ENCODE measurements at regions not wholly inside any gene's neighbourhood (a gene's known extent, or its start where the extent isn't known, plus 50 kb on each side); places are given as distances from the start of the nearest gene placed in this dataset.
"Not testable (repeated sequence)": the region's sequence is repeated elsewhere in the genome, so short reads cannot be mapped to it uniquely, and the experiment has no call there.

DNA sequence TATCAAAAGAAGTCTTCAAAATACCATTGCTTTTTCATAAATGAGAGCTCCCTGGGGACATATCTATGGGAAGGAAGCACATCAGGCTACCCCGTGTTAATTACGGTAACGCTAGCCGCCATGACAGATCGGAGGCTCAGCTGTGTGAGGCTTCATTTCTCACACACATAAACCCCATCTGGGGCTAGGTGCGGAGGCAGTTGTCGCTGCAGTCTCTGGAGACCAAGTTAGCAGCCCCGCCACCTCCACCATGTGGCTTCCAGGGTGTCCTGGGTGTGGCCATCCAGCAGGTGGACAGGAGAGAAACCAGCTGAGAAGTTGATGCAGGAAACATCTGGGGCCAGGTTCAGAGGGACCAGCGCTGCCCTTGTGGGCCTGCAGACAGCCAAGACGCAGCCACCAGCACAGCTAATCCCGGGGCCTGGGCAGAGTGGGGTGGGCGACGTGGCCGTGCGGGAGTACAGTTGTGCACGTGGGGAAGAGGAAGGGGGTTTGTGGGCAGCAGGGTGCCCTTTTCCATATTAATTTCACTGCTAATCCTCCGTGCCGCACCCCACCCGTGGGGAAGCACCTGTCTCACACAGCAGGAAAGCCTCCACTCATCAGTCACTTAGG, 426.5 kb downstream of the IRX1 start:
- DNase-seq, result no peak

DNA sequence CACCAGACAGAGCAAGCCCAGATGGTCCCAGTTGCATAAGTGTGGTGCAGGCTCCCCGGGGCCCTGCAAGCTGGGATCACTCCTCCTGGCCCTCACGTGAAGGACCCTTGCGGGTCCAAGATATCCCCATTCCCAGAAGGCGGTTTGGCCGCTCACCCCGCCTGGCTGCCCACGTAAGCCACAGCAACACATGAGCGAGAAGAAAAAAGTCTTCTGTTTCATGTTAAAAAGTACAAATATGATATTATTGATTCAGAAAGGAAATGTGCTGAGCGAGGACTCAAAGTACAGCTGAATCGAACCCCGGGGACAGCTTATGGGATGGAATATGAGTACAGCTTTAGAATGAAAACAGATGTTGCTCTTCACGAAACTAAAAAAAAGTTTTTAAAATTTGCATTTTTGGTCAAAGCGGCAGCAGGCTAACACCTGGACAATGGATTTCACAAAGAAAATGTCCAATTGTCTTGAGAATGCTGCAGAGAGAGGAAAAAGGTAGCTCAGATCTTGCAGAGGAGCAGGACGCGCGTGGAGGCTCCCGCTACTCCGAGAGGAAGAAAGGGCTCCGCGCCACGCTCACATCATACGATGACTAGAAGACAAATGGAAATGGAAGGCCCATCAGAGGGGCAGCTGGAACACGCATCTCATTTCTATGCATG, 427.6 kb downstream of the IRX1 start:
- DNase-seq, result no peak

DNA sequence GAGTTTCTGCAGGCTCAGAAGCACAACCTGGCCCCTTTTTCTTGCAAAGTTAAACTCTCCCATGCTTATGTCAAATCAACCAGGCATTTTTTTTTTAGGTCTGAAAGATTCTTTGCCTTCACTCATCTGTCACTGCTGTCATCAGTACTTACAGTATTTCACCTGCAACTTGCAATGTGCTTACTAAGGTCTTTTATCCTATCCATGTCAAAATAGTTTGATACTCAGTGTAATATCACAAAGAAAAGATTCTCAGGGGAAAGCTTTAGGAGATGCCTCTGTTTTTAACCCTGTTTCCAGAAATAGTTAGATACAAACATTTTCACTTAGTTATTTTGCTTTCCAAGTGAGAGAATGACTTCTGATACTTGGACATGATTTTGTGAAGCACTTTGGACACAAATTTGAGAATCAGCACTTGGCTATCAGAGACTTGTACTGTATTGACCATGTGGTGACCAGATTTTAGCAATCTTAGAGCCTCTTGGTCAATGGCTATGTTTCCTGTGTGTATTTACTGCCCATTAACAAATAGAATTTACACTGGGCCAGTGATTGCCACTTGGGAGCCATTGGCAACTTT, 428.2 kb downstream of the IRX1 start:
- DNase-seq, result no peak

DNA sequence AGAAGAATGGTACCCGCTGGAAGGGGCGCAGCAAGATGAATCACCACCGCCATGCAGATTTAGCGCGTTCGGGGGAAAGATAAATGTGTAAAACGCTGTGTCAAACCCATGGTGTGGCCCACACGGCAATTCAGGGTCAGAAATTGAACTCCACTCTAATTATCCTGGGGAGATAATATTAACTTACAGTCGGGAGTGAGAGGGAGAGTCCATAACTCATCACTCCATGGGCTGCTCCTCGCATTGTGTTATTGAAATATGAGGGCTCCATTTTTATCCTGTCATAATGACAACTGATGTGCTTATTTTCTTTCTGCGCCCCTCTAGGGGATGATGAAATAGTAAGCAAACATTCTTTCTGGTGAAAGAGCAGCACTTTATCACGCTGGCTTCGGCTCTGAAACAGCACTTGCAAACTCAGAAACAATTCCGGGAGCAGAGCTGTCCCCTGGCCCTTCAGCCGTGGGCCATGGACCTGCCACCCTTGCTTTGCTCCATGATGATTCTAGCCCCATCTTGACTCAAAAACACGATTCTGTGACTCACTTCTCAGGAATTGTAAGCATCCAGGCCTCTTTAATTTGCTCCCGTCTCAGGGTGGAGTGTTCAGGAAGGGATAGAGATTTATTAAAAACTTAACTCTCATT, 431.6 kb downstream of the IRX1 start:
- DNase-seq, result no peak

DNA sequence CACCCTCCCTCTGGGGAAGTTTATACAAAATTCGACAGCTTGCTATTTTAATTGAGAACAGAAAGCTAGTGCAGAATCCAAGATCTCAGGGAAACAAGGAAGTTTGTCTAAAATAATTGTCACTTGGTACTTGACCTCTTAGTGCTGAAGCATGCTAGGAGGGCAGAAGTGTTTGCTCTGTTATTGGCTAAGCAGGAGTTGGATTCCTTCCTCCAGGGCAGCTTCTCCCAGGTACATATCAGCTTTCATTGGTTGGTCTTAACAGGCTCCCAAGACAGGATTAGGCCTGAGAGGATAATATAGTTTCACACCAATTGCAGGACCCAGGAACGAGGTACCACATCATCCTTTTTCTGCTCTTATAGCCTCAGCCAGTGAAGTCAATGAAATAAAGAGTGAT, 432.8 kb downstream of the IRX1 start:
- DNase-seq, result no peak

DNA sequence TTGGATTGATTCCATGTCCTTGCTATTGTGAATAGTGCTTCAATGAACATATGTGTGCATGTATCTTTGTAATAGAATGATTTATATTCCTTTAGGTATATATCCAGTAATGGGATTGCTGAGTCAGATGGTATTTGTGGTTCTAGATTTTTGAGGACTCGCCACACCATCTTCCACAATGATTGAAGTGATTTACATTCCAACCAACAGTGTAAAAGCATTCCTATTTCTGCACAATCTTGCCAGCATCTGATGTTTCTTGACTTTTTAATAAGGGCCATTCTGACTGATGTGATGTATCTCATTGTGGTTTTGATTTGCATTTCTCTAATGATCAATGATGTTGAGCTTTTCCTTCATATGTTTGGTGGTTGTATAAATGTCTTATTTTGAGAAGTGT, 437.9 kb downstream of the IRX1 start:
- DNase-seq, result not testable (repeated sequence)

DNA sequence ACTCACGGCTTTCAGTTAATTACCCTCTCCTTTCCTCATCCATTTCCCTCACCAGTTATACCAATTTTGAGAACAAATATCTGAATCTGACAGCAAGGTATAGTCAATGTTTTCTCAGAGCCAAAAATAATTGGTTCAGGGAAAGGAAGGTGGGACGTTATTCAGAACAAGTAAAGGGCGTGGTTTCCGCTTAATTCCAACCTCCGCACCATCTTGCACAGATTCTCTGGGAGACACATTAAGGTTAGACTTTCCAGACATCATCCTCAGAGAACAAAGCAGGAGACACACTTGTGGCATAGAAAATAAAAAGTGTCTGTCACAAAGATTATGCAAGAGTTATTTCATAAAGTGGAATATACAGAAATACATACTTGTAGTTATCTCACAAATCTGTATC, 441.2 kb downstream of the IRX1 start:
- DNase-seq, result no peak

DNA sequence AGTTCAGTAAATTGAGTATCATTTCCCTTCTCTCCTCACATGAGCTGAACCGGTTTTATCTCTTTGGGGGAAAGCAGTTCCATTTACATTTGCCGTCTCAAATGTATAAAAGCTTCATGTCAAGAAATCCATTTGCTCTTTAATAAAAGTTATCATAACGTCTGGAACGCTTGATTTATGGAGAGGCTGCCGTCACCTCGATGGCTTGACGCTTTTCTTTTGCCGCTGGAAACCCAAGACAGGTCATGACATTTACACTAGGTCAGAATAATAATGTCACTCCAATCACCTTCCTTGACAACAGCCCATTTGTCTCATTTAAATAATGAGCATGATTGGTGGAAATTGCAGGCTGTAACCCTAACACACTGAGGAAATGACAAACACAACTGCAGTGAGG, 443.4 kb downstream of the IRX1 start:
- DNase-seq, result no peak

DNA sequence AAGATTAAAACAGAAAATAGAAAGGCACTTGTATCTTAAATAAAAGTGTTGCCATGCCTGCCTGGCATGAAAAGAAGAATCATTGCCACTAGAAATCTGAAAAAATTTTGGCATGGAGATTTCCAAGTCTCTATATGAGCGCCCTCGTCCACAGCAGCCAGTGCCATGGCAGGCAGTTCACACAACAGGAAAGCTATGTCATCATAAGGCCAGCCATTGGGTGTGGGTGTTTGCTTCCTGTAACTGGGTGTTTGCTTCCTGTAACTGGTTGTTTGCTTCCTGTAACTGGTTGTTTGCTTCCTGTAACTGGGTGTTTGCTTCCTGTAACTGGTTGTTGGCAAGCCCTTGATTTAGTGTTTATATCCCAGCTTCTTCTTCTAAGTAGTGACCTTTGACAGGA, 446.7 kb downstream of the IRX1 start:
- DNase-seq, result no peak

DNA sequence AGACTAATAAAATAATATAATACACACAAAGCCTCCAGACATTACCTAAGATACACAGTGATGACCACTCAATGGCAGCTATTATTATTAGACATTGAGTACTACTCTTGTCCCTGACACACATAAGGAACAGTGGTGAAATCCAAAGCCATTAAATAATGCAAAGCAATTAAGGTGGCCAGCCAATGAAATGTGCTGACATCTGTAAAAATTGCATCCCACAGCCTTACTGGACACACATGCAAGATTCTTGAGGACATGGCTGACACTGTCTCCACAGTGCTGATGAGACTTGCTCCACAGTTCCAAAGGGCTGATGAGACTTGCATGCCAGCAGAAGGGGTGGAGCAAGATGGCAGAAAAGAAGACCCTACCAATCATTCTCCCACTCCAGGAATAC, 447.5 kb downstream of the IRX1 start:
- DNase-seq, result no peak

DNA sequence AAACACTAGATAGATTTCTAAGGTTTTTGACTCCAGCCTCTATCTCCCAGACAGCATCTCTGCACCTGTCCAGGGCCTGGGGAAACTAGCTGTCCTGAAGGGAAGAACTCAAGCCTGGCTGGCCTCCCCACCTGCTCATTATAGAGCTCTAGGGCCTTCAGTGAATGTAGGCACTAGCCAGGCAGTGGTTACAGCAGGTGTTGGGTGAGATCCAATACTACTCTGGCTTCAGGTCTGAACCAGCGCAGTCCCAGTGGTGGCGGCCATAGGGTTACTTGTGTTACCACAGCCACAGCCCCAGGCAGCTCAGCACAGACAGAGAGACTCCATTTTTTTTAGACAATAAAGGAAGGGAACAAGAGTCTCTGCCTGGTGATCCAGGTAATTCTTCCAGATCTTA, 449.2 kb downstream of the IRX1 start:
- no peak for DNase-seq

DNA sequence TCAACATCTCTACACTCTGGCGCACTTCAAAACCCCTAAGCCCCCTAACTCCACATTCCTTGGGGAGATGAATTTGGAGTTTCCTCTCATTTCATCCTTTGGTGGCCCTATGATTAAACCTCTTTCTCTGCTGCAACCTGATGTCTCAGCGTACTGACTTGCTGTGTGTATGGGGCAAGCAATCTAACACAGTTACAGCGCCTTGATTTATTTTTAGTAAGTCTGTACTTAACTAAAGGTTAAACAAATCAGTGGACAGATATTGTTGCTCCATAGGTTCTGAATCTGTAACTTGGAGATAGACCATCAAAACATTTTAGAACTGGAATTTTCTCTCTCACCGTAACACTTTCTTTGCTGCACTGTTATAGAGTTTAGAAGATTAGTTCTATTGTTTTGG, 452.8 kb downstream of the IRX1 start:
- no peak for DNase-seq

DNA sequence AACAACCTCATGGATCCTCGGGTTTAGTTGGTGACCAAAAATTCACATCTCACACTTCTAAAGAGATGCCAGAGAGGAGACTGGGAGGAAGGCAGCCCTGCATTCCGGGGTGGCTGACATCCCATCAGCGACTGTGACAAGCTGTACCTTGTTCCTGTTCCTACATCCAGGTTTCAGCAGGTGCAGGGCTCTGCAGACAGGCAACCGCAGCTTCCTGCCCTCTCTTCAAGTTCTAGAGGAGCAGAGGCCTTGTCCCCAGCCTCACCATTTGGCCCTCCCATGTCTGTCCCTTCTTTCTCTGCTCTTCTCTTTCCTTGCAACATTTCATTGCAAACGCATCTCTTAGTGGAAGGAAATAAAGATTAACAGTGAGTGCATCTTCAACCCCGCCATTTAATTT, 454.6 kb downstream of the IRX1 start:
- no peak for DNase-seq

DNA sequence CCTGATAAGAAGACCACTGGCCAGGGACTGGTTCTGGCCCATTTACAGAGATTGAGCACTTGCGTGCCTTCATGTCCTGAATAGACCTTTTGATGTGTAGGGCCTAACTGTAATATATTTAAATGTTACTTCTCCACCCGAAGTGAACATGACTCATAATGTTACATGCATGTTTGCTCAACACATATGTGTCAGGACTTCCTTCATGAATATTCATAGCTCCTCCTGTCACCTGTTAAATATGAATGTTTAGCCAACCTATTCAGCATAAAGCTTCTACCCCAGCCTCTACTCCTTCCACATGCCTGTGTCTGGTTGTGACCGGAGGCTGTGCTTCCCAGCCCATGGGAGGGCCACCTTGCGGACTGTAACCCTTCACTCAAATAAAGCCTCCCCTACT, 457.5 kb downstream of the IRX1 start:
- no peak for DNase-seq

DNA sequence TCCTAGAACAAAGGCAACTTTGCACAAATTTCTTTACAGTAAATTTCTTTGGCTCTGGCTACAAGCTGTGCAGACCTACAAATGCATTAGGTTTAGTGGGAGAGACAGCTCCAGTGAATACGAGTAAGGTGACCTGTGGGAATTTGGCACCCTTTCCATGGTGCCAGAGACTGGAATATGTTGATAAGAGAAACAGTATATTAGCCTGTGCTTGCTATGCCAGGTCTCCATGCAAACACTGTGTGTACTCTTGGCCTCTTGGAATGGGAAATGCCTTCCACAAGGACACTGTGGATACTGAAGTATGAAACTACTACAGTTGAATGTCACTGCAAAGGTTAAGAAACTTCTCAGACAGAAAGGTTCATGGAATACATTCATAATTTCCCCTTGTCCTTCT, 458.5 kb downstream of the IRX1 start:
- no peak for DNase-seq

DNA sequence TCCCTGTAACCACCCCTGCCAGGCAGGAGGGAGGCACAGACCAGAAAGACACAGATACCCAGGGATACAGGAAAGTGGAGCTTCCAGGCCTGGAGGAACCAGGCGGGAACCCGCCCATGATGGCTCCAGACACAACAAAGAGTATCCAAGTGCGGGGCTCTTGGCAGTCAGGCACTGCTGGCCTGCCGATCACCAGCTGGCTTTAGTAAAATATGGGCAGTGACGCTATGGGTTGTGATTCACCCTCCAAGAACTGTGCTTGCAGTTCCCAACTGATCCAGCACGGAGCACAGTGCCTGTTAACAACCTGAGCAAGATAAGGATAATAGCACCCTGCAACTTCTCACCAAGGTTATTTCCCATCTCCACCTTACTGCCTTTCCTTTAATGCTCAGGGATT, 463.3 kb downstream of the IRX1 start:
- DNase-seq, result no peak

DNA sequence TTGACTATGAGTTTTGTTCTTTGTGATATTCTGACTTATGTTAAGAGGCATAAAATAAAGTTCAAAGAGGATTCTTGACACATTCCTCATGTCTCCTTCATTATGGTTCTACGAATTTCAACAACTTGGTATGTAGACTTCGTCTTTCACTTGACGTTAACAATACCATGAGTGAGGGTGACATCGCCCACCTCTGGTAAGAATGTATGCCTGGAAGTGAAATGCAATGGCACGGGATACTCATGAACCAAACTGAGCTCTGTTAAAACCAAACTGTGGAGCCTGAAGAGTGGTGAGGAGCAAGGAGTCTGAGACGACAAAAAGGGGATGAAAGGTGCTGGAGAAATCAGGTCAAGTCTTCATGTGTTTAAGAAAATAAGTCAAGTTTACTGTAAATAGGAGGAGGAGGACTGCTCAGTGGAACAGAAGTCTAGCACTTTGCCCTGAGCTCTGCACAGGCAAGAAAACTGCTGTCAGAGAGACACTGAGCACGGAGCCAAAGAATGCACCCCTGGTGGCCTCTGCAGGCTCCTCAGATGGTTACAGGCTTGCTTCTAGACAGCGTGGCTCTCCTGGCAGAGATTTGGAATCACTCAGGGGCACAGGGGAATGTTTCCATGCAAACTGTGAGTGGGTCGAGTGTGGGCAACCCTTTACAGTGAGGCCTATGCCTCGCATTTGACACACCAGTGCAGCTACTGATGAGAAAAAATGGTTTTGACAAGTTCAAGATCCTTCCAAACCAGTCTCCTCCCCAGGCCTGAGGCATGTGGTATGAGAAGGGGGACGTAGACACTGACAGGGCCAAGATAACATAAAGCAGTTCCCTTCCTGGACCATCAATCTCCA, 470.1 kb downstream of the IRX1 start:
- DNase-seq, result no peak

DNA sequence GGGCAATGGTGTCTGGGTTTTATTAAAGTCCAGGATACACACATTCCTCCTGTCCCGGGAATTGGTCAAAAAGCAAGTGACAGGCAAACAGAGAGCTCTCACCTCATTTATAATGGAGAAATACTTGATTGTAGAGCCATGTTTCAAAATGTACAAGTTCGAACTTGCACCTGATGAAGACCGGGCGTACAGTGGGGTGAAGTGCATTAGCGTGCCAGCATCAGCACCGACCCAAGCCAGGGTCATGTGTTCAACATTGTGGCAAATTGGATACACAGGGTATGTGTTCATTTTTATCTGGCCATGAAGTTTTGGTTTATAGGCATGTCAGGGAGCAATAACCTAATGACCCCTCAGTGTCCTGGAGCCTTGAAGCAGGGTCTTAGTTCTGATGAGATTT, 472.5 kb downstream of the IRX1 start:
- no peak for DNase-seq

DNA sequence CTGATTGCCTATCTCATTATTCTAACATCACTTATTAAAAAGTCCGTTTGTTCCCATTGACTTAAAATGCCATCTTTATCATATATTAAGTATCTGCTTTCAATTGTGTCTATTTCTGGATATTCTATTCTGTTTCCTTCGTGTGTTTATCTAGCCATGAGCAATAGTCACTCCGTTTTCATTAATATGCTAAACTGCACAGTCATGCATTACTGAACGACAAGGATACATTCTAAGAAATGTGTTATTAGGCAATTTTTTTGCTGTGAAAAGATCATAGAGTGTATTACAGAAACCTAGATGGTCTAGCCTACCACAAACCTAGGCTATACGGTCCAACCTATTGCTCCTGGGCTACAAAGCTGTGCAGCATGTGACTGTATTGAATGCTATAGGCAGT, 482.9 kb downstream of the IRX1 start:
- no peak for DNase-seq

DNA sequence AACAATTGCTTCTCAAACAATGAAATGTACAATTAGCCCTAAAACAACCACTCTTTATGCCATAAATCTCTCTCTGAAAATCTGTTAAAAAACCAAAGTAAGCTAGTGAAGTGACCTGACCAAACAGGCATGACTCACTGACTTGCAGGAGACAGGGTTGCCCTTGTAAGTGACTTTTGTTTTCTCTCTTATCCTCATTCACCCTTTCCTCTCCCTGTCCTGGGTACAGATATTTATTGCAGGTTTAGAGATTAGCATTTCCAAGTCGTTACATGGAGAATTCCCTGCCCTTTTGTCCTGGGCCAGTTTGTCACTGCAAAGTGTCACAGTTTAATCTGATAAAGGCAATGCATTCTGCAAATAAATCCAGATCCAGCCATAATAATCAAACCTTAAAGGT, 484.2 kb downstream of the IRX1 start:
- DNase-seq, result no peak

DNA sequence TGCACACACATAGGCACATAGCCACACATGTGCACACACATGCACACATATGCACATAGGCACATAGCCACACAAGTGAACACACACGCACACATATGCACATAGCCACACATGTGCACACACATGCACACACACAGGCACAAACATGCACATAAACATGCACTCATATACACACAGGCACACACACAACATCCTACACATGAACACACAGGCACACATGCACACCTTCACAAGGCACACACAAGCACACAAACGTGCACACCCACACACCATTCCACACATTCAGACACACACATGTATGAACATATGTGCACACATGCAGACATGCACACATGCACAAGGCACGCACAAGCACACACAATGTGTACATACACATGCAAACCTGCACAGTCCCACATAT, 484.7 kb downstream of the IRX1 start:
- DNase-seq, result no peak

DNA sequence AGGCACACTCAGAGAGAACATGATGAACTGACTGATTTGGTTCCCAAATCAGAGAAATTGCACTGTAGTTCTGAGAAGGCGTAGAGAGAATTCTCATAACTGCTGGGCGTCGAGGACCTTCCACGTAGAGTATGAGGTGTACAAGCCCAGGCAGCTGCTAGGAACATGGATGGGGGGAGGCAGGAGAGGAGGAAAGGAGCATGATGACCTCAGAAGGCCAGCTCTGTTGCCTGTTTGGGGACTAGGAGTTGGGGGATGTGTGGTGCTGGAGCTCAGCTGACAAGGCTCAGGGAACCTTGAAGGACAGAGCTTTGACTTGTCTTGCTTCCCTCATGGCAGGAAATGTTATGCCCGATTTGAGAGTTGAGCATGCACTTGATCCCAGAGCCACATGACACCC, 485.4 kb downstream of the IRX1 start:
- DNase-seq, result no peak

DNA sequence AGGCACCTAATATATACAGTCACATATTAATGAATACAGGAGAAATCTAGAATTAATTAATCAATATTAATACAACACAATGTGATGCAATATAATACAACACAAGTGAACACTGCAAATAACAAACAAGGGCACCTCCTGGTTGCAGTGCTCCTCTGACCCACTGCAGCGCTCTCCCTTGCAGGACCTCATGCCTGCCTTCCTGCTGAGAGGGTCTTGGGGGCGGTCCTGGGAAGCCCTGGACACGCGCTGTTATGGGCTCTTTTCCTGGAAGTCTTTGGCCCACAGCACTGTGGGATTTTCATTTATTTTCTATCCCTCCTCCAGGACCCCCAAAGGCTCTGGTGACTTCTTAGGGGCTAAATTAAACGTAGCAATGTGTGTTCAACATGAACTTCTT, 485.8 kb downstream of the IRX1 start:
- no peak for DNase-seq

All from activated naive CD4-positive, alpha-beta T cell treated with Interleukin-2 at 50 U/mL for 16 hours (primary cell).